Liver (tissue), 8 donors: ENCODE measurements at regions not wholly inside any gene's neighbourhood (a gene's known extent, or its start where the extent isn't known, plus 50 kb on each side); places are given as distances from the start of the nearest gene placed in this dataset.

Source experiments
- DNase-seq: peaks from one replicate; pipeline ENCODE4 v3.0.0-alpha.2; 2017; ENCODE audit warnings: low spot score
- H3K27ac ChIP-seq, 2 donors: one replicate each; pipeline ENCODE4 v1.7.0; 2013; ENCODE audit warnings: inconsistent platforms in 2 of 2, low read length in 2 of 2, control low read depth in 1 of 2, low read depth in 1 of 2, mild to moderate bottlenecking in 1 of 2
- H3K27me3 ChIP-seq, 4 donors: one replicate each; pipeline versions ENCODE4 v1.6.1 to v1.7.0; 2013; ENCODE audit warnings: low read length in 3 of 4, inconsistent platforms in 1 of 4, mild to moderate bottlenecking in 1 of 4, moderate library complexity in 1 of 4; ENCODE audit not compliant: control insufficient read depth in 4 of 4, insufficient read depth in 4 of 4
- H3K36me3 ChIP-seq, 4 donors: one replicate each; pipeline versions ENCODE4 v1.6.1 to v1.7.0; 2013; ENCODE audit warnings: low read length in 3 of 4, mild to moderate bottlenecking in 3 of 4, low read depth in 1 of 4, moderate library complexity in 1 of 4; ENCODE audit not compliant: control insufficient read depth in 4 of 4, insufficient read depth in 3 of 4
- H3K4me1 ChIP-seq, 4 donors: one replicate each; pipeline versions ENCODE4 v1.6.1 to v1.7.0; 2013; ENCODE audit warnings: low read length in 3 of 4, mild to moderate bottlenecking in 3 of 4, moderate library complexity in 1 of 4; ENCODE audit not compliant: control insufficient read depth in 4 of 4, insufficient read depth in 4 of 4
- H3K4me3 ChIP-seq, 3 donors: one replicate each; pipeline versions ENCODE4 v1.6.1 to v1.7.0; 2013; ENCODE audit warnings: low read length in 3 of 3, control low read depth in 1 of 3, low read depth in 1 of 3, mild to moderate bottlenecking in 1 of 3
- H3K9ac ChIP-seq, 2 donors: one replicate each; pipeline ENCODE4 v1.7.0; 2013; ENCODE audit warnings: low read length in 2 of 2, mild to moderate bottlenecking in 2 of 2, moderate library complexity in 2 of 2, control low read depth in 1 of 2, low read depth in 1 of 2
- H3K9me3 ChIP-seq, 4 donors: one replicate each; pipeline versions ENCODE4 v1.6.1 to v1.7.0; 2013; ENCODE audit warnings: low read length in 3 of 4; ENCODE audit not compliant: control insufficient read depth in 4 of 4
- ATF3 ChIP-seq: IDR thresholded peaks from 2 replicates; pipeline ENCODE4 v1.6.1; 2016; ENCODE audit warnings: antibody characterized with exemption
- CTCF ChIP-seq: fragments of 150-350 bp; IDR thresholded peaks from 2 replicates; pipeline ENCODE4 v1.5.1; 2017; ENCODE audit warnings: improper control_type of control experiment, low read depth, low read length; ENCODE audit not compliant: missing input control
- EGR1 ChIP-seq, 2 donors: IDR thresholded peaks; 2 replicates each; pipeline ENCODE4 v1.6.1; 2016 to 2018; ENCODE audit warnings: antibody characterized with exemption in 2 of 2, low read depth in 2 of 2
- FOXA1 ChIP-seq: IDR thresholded peaks from 2 replicates; pipeline ENCODE4 v1.6.1; 2016; ENCODE audit warnings: antibody characterized with exemption
- FOXA2 ChIP-seq: IDR thresholded peaks from 2 replicates; pipeline ENCODE4 v1.6.1; 2016; ENCODE audit warnings: antibody characterized with exemption
- GABPA ChIP-seq, 2 donors: IDR thresholded peaks in 1 of 2; conservative IDR thresholded peaks in 1 of 2; 2 replicates each; pipeline ENCODE4 v1.6.1; 2016; ENCODE audit warnings: antibody characterized with exemption in 2 of 2, mild to moderate bottlenecking in 1 of 2, moderate library complexity in 1 of 2
- HNF4A ChIP-seq, 2 donors: conservative IDR thresholded peaks; 2 replicates each; pipeline ENCODE4 v1.6.1; 2016; ENCODE audit warnings: antibody characterized with exemption in 2 of 2, mild to moderate bottlenecking in 2 of 2
- HNF4G ChIP-seq: IDR thresholded peaks from 2 replicates; pipeline ENCODE4 v1.6.1; 2016; ENCODE audit warnings: antibody characterized with exemption
- JUND ChIP-seq, 2 donors: IDR thresholded peaks; 2 replicates each; pipeline ENCODE4 v1.6.1; 2016; ENCODE audit warnings: antibody characterized with exemption in 2 of 2
- MAX ChIP-seq: IDR thresholded peaks from 2 replicates; pipeline ENCODE4 v1.6.1; 2016; ENCODE audit warnings: antibody characterized with exemption
- NR2F2 ChIP-seq: IDR thresholded peaks from 2 replicates; pipeline ENCODE4 v1.6.1; 2016; ENCODE audit warnings: antibody characterized with exemption
- RAD21 ChIP-seq, 2 donors: IDR thresholded peaks; 2 replicates each; pipeline ENCODE4 v1.6.1; 2016; ENCODE audit warnings: antibody characterized with exemption in 2 of 2, mild to moderate bottlenecking in 2 of 2
- REST ChIP-seq: IDR thresholded peaks from 2 replicates; pipeline ENCODE4 v1.6.1; 2016; ENCODE audit warnings: antibody characterized with exemption, mild to moderate bottlenecking
- RXRA ChIP-seq, 2 donors: IDR thresholded peaks; 2 replicates each; pipeline ENCODE4 v1.6.1; 2017 to 2018; ENCODE audit warnings: antibody characterized with exemption in 2 of 2, mild to moderate bottlenecking in 1 of 2
- SP1 ChIP-seq: IDR thresholded peaks from 2 replicates; pipeline ENCODE4 v1.6.1; 2018; ENCODE audit warnings: antibody characterized with exemption, mild to moderate bottlenecking
- TAF1 ChIP-seq: conservative IDR thresholded peaks from 2 replicates; pipeline ENCODE4 v1.6.1; 2016; ENCODE audit warnings: antibody characterized with exemption, mild to moderate bottlenecking
- YY1 ChIP-seq: IDR thresholded peaks from 2 replicates; pipeline ENCODE4 v1.6.1; 2016; ENCODE audit warnings: antibody characterized with exemption, mild to moderate bottlenecking
- ZBTB33 ChIP-seq: IDR thresholded peaks from 2 replicates; pipeline ENCODE4 v1.6.1; 2016; ENCODE audit warnings: antibody characterized with exemption
- WGBS: extraction: QIAGEN DNeasy Blood & Tissue Kit; methylation state at CpG from one replicate; pipeline ENCODE4 v1.1.7; 2013; 5-methylcytosine and 5-hydroxymethylcytosine counted together
- donor health status: healthy.
- donor health status: healthy.
- donor health status: healthy.
- donor health status: healthy.
- donor health status: healthy.

GRCh38 chr4:33467291-33467690, 2747.1 kb downstream of the PCDH7 start:
- H3K27ac ChIP-seq = no peak overlapping the region
- H3K36me3 ChIP-seq = no peaks in the 10 kb centered on the region
- TF ChIP-seq RXRA (IDR thresholded peaks at IDR 0.05) (no peak), ATF3 (no peak), CTCF (no peak), GABPA (IDR thresholded peaks at IDR 0.05 in 1 of 2, conservative IDR thresholded peaks at IDR 0.05 in 1 of 2) (no peak), YY1 (no peak), SP1 (no peak), REST (no peak)
- DNase-seq = no peak
- WGBS = 86% methylated on average over 13 of the region's 13 CpGs
- no peak overlapping the region for H3K4me3 ChIP-seq
- no peaks in the 10 kb centered on the region for H3K27me3 ChIP-seq
- no peaks in the 10 kb centered on the region for H3K4me1 ChIP-seq
- H3K9me3 ChIP-seq = peaks cover 0 to 4% (median 0%) of the 10 kb centered on the region in 4 donors
- H3K9ac ChIP-seq = no peak overlapping the region

GRCh38 chr4:33470805-33471204, 2750.6 kb downstream of the PCDH7 start:
- H3K9ac ChIP-seq = no peak overlapping the region
- no peak overlapping the region for H3K27ac ChIP-seq
- no peaks in the 10 kb centered on the region for H3K36me3 ChIP-seq
- no peaks in the 10 kb centered on the region for H3K27me3 ChIP-seq
- H3K4me1 ChIP-seq = no peaks in the 10 kb centered on the region
- H3K4me3 ChIP-seq = no peak overlapping the region
- WGBS = 79% methylated on average over 4 of the region's 4 CpGs
- TF ChIP-seq MAX (no peak), HNF4A (conservative IDR thresholded peaks at IDR 0.05) (no peak), NR2F2 (no peak), FOXA1 (no peak), JUND (IDR thresholded peaks at IDR 0.05) (no peak), YY1 (no peak), EGR1 (IDR thresholded peaks at IDR 0.05; ENCODE audit: low read depth in 2 of 2) (no peak), SP1 (no peak), RAD21 (IDR thresholded peaks at IDR 0.05) (no peak), HNF4G (no peak), REST (no peak), ZBTB33 (no peak), CTCF (no peak), TAF1 (no peak), FOXA2 (no peak), RXRA (IDR thresholded peaks at IDR 0.05) (no peak), ATF3 (no peak), GABPA (IDR thresholded peaks at IDR 0.05 in 1 of 2, conservative IDR thresholded peaks at IDR 0.05 in 1 of 2) (no peak)
- DNase-seq = no peak
- H3K9me3 ChIP-seq = peaks cover 0 to 4% (median 0%) of the 10 kb centered on the region in 4 donors
